DMS53 treated with DMSO at 0.1 percent for 48 hours (cell line): ENCODE measurements at regions not wholly inside any gene's neighbourhood (a gene's known extent, or its start where the extent isn't known, plus 50 kb on each side); places are given as distances from the start of the nearest gene placed in this dataset.
A peak's percentile ranks its signal among the peaks of the same experiment; 100 is the strongest.

Experiments
- DNase-seq: peaks from one replicate; lab custom pipeline; 2025; ENCODE audit not compliant: unreplicated experiment; lab: John Stamatoyannopoulos, UW

GRCh38 chr2:107607054-107607453, 219.6 kb upstream of the RGPD4 start:
- no peak for DNase-seq

GRCh38 chr2:107607473-107607872, 219.2 kb upstream of the RGPD4 start:
- no peak for DNase-seq

GRCh38 chr2:107615039-107615438, 211.7 kb upstream of the RGPD4 start:
- DNase-seq: no peak

GRCh38 chr2:107618769-107619168, 207.9 kb upstream of the RGPD4 start:
- no peak for DNase-seq

GRCh38 chr2:107621186-107622165, 205.2 kb upstream of the RGPD4 start:
- DNase-seq: no peak

- no peak for DNase-seq
Observed at GRCh38 chr2:107622741-107623310, 203.9 kb upstream of the RGPD4 start.

GRCh38 chr2:107625982-107626381, 200.7 kb upstream of the RGPD4 start:
- DNase-seq: no peak

- no peak for DNase-seq
Observed at GRCh38 chr2:107627164-107627563, 199.5 kb upstream of the RGPD4 start.

GRCh38 chr2:107627926-107628325, 198.8 kb upstream of the RGPD4 start:
- no peak for DNase-seq

- no peak for DNase-seq
Observed at GRCh38 chr2:107633580-107634147, 193.0 kb upstream of the RGPD4 start.

GRCh38 chr2:107634172-107634571, 192.5 kb upstream of the RGPD4 start:
- DNase-seq: no peak

- no peak for DNase-seq
Observed at GRCh38 chr2:107635883-107636282, 190.8 kb upstream of the RGPD4 start.

GRCh38 chr2:107645586-107645985, 181.1 kb upstream of the RGPD4 start:
- no peak for DNase-seq

GRCh38 chr2:107648781-107649404, 177.8 kb upstream of the RGPD4 start:
- DNase-seq: no peak

GRCh38 chr2:107657049-107657448, 169.6 kb upstream of the RGPD4 start:
- DNase-seq: no peak

- DNase-seq: no peak
Observed at GRCh38 chr2:107663632-107664031, 163.1 kb upstream of the RGPD4 start.

- DNase-seq: peak; percentile 3
Observed at GRCh38 chr2:107669335-107669734, 157.4 kb upstream of the RGPD4 start.

- DNase-seq: no peak
Observed at GRCh38 chr2:107681936-107682335, 144.8 kb upstream of the RGPD4 start.

GRCh38 chr2:107684421-107684820, 142.3 kb upstream of the RGPD4 start:
- DNase-seq: no peak

GRCh38 chr2:107685421-107685986, 141.2 kb upstream of the RGPD4 start:
- DNase-seq: no peak

- DNase-seq: no peak
Observed at GRCh38 chr2:107687073-107687472, 139.6 kb upstream of the RGPD4 start.
